SJCRH30 (cell line): ENCODE measurements at regions not wholly inside any gene's neighbourhood (a gene's known extent, or its start where the extent isn't known, plus 50 kb on each side); places are given as distances from the start of the nearest gene placed in this dataset.

Experiments used
- DNase-seq, 2 experiments: peaks; one replicate each; pipeline ENCODE4 v3.0.0-alpha.2; 2015 to 2020
- H3K27ac ChIP-seq: fragments of 250-450 bp; sonication (Bioruptor Pico); 2 replicates; pipeline ENCODE4 v1.5.1; 2020; ENCODE audit warnings: mild to moderate bottlenecking, moderate library complexity
- H3K27me3 ChIP-seq: fragments of 250-450 bp; sonication (Bioruptor Pico); 2 replicates; pipeline ENCODE4 v1.5.1; 2020; ENCODE audit warnings: mild to moderate bottlenecking, moderate library complexity
- H3K36me3 ChIP-seq: fragments of 250-450 bp; sonication (Bioruptor Pico); 2 replicates; pipeline ENCODE4 v1.5.1; 2020; ENCODE audit warnings: mild to moderate bottlenecking, moderate library complexity
- H3K4me1 ChIP-seq: fragments of 250-450 bp; sonication (Bioruptor Pico); 2 replicates; pipeline ENCODE4 v1.5.1; 2020; ENCODE audit warnings: mild to moderate bottlenecking, moderate library complexity
- H3K4me3 ChIP-seq: fragments of 250-450 bp; sonication (Bioruptor Pico); 2 replicates; pipeline ENCODE4 v1.5.1; 2020; ENCODE audit warnings: mild to moderate bottlenecking, moderate library complexity
- H3K9me3 ChIP-seq: fragments of 250-450 bp; sonication (Bioruptor Pico); replicated peaks from 2 replicates; pipeline ENCODE4 v1.5.1; 2020; ENCODE audit warnings: mild to moderate bottlenecking, moderate library complexity

DNA sequence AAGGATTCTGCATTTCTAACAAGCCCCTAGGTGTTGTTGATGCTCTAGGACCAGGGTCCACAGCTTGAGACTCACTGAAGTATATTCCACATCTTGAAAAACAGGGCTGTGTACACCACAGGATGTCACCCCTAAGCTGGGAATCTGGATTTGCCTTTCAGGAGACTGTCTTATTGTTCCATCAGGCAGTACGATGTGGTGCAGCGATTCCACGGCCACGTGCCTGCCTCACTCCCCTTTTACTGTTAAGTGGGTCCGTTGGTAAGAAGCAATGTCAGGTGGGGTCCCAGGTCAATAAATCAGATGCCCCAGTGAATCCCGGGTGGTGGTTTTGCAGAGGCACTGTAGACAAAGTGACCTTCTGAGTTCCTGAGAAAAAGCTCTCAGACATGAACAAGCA is 470.7 kb downstream of the HS3ST3B1 start:
- Histone ChIP-seq H3K27ac (no peak overlapping the region), H3K27me3 (no peaks in the 10 kb centered on the region), H3K4me1 (peaks cover 32% of the 10 kb centered on the region), H3K4me3 (no peak overlapping the region), H3K36me3 (no peaks in the 10 kb centered on the region), H3K9me3 (no peaks in the 10 kb centered on the region)
- no peak for DNase-seq

DNA sequence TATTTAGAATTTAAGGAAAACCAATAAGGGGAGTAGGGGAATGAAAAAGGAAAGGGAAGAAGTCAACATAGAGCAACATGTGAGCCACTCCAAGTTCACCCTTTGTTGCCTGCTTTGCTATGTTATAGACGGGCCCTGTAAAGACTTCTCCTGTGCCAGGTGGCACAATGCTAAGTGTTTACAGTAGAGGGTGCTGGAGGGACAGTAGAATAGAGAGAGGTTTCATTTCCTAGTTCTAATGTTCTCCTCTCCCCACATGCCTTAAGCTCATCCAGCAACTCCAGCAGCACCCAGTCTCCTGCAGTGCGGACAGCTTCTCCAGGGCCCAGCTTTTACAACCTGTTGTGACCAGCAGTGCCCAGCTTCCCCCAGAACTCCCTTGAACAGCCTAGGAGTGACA is 468.0 kb downstream of the HS3ST3B1 start:
- no peak overlapping the region for H3K4me3 ChIP-seq
- no peaks in the 10 kb centered on the region for H3K27me3 ChIP-seq
- no peak overlapping the region for H3K27ac ChIP-seq
- no peaks in the 10 kb centered on the region for H3K9me3 ChIP-seq
- H3K4me1 ChIP-seq = peaks cover 18% of the 10 kb centered on the region
- H3K36me3 ChIP-seq = no peaks in the 10 kb centered on the region
- no peak for DNase-seq

DNA sequence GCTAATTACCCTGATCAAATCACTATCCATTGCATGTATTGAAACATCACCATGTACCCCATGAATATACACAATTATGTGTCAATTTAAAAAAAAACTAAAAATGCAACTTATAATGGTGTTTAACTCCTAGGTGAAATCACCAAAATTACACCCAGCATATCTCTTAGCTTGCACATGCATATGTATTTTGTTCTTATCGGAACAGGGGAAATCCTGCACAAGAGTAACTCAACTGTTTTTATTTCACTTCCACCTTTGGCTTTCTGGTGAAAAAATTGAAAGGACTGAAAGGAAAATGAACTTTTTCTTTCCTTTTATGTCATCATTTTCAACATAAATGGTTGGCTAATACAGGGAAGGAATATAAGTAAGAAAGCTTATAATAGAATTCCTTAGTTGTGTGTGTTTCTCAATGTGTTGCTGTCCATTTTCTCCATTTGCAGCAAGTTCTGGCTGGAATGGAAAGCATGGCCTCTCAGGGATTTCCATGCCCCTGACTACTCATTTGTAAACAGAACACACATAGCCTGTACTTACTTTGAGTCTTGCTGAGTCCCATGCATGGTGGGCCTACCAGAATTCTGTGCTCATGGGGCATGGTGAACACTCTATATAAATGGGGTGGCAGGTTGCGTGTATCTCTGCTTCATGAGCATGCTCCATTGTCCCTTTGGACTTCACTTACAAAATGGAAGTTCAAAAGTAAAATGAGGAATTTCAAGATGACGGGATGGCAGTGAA is 462.0 kb downstream of the HS3ST3B1 start:
- no peak overlapping the region for H3K27ac ChIP-seq
- H3K9me3 ChIP-seq = no peaks in the 10 kb centered on the region
- no peak for DNase-seq
- H3K27me3 ChIP-seq = no peaks in the 10 kb centered on the region
- H3K36me3 ChIP-seq = no peaks in the 10 kb centered on the region
- H3K4me1 ChIP-seq = no peaks in the 10 kb centered on the region
- no peak overlapping the region for H3K4me3 ChIP-seq

- Histone ChIP-seq H3K36me3 (no peaks in the 10 kb centered on the region), H3K27me3 (no peaks in the 10 kb centered on the region), H3K4me3 (no peak overlapping the region), H3K4me1 (no peaks in the 10 kb centered on the region), H3K27ac (no peak overlapping the region), H3K9me3 (no peaks in the 10 kb centered on the region)
- no peak for DNase-seq
These were observed 460.0 kb downstream of the HS3ST3B1 start for GRCh38 chr17:14760719-14761411.

DNA sequence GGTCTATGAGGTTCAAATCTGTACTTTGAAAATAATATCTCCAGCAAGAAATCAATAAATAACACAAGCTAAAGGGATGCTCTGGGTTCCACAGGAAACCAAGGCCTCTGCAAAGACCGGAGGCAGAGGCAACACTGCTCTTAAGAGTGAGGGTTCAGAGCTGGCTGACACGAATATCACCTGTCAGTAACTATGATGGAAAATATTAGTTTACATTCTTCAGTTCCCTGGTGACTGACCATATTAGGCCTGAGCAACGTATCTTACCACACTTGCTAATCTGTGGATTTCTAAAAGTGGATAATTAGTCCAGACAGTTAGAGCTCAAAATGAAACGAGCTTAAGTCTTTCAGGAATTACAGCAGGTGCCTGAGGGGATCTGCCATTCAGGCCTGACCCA is 459.3 kb downstream of the HS3ST3B1 start:
- no peaks in the 10 kb centered on the region for H3K9me3 ChIP-seq
- no peak overlapping the region for H3K4me3 ChIP-seq
- H3K36me3 ChIP-seq = no peaks in the 10 kb centered on the region
- H3K4me1 ChIP-seq = no peaks in the 10 kb centered on the region
- H3K27ac ChIP-seq = no peak overlapping the region
- peak in 1 of 2 experiments; percentile 9 for DNase-seq
- H3K27me3 ChIP-seq = no peaks in the 10 kb centered on the region

GRCh38 chr17:14759325-14759724 is 458.4 kb downstream of the HS3ST3B1 start:
- no peak overlapping the region for H3K4me3 ChIP-seq

DNA sequence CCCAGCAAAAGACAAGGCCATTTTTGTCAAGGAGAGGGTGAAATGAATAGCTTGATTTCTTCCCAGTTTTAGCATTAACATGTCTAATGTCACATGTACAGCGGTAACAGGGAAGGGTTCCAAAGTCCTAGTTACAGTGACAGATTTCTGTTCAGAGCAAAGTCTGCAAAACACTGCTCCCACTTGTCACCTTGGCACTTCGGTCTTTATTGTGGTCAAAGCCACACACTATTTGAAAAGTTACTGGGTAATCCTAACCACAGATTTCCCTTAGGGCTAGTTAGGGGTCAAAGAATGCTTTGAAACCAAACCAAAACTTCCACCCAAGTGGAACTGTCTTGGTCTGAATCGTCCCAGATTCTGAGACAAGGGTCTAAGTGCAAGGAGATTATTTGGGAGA is 455.6 kb downstream of the HS3ST3B1 start:
- Histone ChIP-seq H3K27me3 (no peaks in the 10 kb centered on the region), H3K27ac (no peak overlapping the region), H3K4me1 (no peaks in the 10 kb centered on the region), H3K9me3 (no peaks in the 10 kb centered on the region), H3K36me3 (no peaks in the 10 kb centered on the region), H3K4me3 (no peak overlapping the region)
- peak in 1 of 2 experiments; percentile 19 for DNase-seq

More at GRCh38 chr17:14759325-14759724, 458.4 kb downstream of the HS3ST3B1 start:
- H3K9me3 ChIP-seq = no peaks in the 10 kb centered on the region
- H3K27me3 ChIP-seq = no peaks in the 10 kb centered on the region
- no peak overlapping the region for H3K27ac ChIP-seq
- H3K36me3 ChIP-seq = no peaks in the 10 kb centered on the region
- DNase-seq = no peak
- H3K4me1 ChIP-seq = no peaks in the 10 kb centered on the region

GRCh38 chr17:14755002-14755401 is 454.1 kb downstream of the HS3ST3B1 start:
- H3K4me3 ChIP-seq = no peak overlapping the region
- no peak overlapping the region for H3K27ac ChIP-seq
- no peaks in the 10 kb centered on the region for H3K9me3 ChIP-seq
- no peaks in the 10 kb centered on the region for H3K4me1 ChIP-seq
- DNase-seq = no peak
- no peaks in the 10 kb centered on the region for H3K27me3 ChIP-seq
- no peaks in the 10 kb centered on the region for H3K36me3 ChIP-seq

DNA sequence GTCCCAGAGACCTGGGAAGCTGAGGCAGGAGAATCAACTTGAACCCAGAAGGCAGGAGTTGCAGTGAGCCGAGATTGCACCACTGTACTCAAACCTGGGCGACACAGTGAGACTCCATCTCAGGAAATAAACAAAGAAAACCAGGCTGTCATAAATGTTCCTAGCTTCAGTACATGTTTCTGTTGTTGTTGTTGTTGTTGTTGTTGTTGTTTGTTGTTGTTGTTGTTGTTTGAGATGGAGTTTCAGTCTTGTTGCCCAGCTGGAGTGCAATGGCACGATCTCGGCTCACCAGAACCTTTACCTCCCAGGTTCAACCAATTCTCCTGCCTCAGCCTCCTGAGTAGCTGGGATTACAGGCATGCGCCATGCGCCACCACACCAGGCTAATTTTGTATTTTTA is 452.5 kb downstream of the HS3ST3B1 start:
- no peak for DNase-seq
- H3K27ac ChIP-seq = no peak overlapping the region
- no peaks in the 10 kb centered on the region for H3K9me3 ChIP-seq
- H3K4me3 ChIP-seq = no peak overlapping the region
- H3K27me3 ChIP-seq = no peaks in the 10 kb centered on the region
- 0 out of 2 replicates have a peak, but pooled peaks cover 2% of the 10 kb centered on the region for H3K4me1 ChIP-seq
- no peaks in the 10 kb centered on the region for H3K36me3 ChIP-seq

DNA sequence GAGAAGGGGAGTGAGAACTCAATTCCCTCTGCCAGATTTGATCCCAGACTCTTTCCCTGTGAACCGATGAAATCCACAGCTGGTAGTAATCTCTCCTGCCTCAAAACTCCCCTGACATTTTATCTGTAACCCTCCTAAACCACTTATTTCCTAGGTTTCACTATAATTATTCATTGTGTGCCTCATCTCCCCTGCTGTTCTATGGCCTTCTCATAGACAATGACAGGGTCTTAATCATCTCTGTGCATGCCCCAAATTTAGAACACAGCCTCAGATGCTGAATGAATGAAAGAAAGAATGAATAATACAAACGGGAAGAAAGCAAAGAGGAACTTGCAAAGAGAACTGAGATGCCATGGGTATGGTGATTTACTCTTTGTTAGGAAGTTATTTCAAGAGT is 451.1 kb downstream of the HS3ST3B1 start:
- 0 out of 2 replicates have a peak, but pooled peaks cover 2% of the 10 kb centered on the region for H3K4me1 ChIP-seq
- H3K27ac ChIP-seq = no peak overlapping the region
- DNase-seq = no peak
- H3K36me3 ChIP-seq = no peaks in the 10 kb centered on the region
- H3K9me3 ChIP-seq = no peaks in the 10 kb centered on the region
- H3K27me3 ChIP-seq = no peaks in the 10 kb centered on the region
- H3K4me3 ChIP-seq = no peak overlapping the region

DNA sequence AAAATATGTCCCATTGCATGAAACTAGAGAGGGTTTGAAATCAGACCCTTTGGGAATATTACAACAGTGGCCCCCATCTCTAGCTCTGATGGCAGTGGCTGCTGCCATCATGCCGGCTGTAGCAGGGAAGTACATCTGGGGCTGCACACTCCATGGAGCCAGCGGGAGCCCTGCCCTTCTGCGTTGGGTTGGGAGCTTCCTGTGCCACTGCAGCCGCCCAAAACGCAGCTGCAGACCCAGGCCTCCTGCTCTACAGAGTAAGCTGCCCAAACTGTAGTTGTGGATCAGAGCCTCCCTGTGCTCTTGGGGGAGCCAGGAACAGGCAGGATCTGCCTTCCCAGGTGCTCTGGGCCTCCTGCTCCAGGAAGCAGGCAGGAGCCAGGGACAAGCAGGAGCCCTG is 450.0 kb downstream of the HS3ST3B1 start:
- DNase-seq = no peak
- H3K27ac ChIP-seq = no peak overlapping the region
- H3K4me3 ChIP-seq = no peak overlapping the region
- no peaks in the 10 kb centered on the region for H3K9me3 ChIP-seq
- no peaks in the 10 kb centered on the region for H3K27me3 ChIP-seq
- no peaks in the 10 kb centered on the region for H3K36me3 ChIP-seq
- 0 out of 2 replicates have a peak, but pooled peaks cover 2% of the 10 kb centered on the region for H3K4me1 ChIP-seq

DNA sequence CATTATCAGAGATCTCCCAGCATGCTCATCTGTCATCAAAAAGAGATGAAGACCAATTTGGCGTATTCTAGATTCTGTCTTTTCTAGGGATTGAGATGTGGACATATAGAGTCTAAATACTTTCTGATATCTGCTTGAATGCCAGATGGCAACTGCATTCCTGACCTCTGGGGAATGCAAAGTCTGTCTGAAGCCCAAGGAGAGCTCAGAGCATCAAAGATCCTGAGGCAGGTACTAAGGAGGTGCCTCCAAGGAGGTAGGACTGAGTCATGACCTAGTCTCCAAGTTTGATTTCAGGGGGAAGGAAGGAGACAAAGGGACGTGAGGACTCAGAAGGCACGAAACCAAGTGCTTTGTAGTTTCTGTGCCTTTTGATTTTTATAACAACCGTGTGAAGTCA is 448.4 kb downstream of the HS3ST3B1 start:
- no peak for DNase-seq
- 0 out of 2 replicates have a peak, but pooled peaks cover 2% of the 10 kb centered on the region for H3K4me1 ChIP-seq
- no peak overlapping the region for H3K27ac ChIP-seq
- H3K4me3 ChIP-seq = no peak overlapping the region
- H3K9me3 ChIP-seq = no peaks in the 10 kb centered on the region
- no peaks in the 10 kb centered on the region for H3K27me3 ChIP-seq
- no peaks in the 10 kb centered on the region for H3K36me3 ChIP-seq

DNA sequence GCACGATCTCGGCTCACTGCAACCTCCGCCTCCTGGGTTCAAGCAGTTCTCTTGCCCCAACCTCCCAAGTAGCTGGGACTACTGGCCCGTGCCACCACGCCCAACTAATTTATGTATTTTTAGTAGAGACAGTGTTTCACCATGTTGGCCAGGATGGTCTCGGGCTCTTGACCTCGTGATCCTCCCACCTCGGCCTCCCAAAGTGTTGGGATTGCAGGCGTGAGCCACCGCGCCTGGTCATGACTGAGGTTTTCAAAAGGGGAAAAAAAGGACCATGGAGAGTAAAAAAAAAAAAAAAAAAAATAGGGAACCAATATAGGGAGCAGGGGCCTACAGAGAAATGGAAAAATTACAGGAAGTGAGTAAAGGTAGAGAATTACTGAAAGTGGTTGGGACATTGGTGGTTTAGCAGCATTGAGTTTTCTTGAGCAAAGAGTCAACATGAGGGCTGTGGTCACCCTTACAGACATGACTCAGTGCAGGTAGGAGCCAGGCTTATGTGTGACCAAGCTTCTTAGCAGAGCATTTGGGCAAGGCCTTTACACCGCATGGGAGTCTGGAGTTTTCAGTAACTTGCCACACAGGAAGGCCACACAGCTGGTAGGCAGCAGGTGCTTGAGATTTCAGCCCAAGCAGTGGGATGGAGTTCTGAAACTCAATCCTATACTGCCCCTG is 447.3 kb downstream of the HS3ST3B1 start:
- H3K4me1 ChIP-seq = 0 out of 2 replicates have a peak, but pooled peaks cover 2% of the 10 kb centered on the region
- H3K9me3 ChIP-seq = no peaks in the 10 kb centered on the region
- no peak overlapping the region for H3K27ac ChIP-seq
- no peak overlapping the region for H3K4me3 ChIP-seq
- H3K27me3 ChIP-seq = no peaks in the 10 kb centered on the region
- no peaks in the 10 kb centered on the region for H3K36me3 ChIP-seq
- peak; percentile 30 to 60 for DNase-seq

DNA sequence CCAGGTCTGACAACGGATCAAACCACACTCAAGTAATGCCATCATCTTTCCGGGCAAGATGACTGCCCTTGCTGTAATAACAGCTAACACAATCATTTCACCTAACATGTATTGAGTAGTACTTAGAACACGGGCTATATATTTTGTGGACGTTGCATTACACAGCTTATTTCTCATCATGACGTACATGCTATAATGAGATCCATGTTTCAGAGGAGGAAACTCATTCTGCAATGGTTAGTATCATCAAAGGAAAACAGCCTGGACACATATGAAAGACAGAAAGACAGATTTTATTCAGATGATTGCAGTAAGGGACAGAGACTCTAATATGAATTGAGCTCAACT is 446.7 kb downstream of the HS3ST3B1 start:
- no peak for DNase-seq
- Histone ChIP-seq H3K27ac (no peak overlapping the region), H3K36me3 (no peaks in the 10 kb centered on the region), H3K4me3 (no peak overlapping the region), H3K27me3 (no peaks in the 10 kb centered on the region), H3K4me1 (0 out of 2 replicates have a peak, but pooled peaks cover 2% of the 10 kb centered on the region), H3K9me3 (no peaks in the 10 kb centered on the region)
